ENCODE measurements at regions not wholly inside any gene's neighbourhood (a gene's known extent, or its start where the extent isn't known, plus 50 kb on each side); places are given as distances from the start of the nearest gene placed in this dataset.

DNA sequence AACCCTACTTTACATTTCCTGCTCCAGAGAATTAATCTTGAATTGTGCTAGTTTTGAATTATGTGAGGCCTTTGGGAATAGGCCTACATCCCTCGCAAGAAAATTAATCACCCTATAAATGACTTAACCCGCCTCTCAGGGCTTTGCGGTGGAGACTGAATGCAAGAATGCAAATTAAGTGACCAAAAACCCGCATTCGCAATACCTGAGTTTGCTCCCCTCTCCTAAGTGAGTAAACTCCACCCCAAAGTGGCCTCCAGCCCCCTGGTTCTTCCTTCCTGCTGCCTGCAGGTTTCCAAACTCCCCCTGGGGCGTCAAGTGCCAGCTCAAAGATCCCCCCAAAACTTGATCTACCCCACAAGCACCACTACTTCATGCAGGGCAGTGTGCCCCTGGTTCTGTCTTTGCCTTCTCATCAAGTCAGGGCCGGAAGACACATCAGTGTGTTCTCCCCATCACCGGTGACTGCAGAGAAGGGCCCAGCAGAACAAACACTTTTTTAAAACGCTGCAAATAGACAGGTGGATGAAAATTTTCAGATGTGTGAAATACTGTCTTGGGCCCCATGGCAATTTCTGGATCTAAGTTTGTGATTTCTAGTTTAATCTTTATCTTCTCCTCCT lies 644.7 kb downstream of the VRK1 start:
- no peak for DNase-seq (ENCODE audit: low spot score)
- TF ChIP-seq, protein P1, sequence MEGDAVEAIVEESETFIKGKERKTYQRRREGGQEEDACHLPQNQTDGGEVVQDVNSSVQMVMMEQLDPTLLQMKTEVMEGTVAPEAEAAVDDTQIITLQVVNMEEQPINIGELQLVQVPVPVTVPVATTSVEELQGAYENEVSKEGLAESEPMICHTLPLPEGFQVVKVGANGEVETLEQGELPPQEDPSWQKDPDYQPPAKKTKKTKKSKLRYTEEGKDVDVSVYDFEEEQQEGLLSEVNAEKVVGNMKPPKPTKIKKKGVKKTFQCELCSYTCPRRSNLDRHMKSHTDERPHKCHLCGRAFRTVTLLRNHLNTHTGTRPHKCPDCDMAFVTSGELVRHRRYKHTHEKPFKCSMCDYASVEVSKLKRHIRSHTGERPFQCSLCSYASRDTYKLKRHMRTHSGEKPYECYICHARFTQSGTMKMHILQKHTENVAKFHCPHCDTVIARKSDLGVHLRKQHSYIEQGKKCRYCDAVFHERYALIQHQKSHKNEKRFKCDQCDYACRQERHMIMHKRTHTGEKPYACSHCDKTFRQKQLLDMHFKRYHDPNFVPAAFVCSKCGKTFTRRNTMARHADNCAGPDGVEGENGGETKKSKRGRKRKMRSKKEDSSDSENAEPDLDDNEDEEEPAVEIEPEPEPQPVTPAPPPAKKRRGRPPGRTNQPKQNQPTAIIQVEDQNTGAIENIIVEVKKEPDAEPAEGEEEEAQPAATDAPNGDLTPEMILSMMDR (IDR thresholded peaks at IDR 0.05) = no peak
- ATAC-seq (ENCODE audit: low FRiP score) = no peak

DNA sequence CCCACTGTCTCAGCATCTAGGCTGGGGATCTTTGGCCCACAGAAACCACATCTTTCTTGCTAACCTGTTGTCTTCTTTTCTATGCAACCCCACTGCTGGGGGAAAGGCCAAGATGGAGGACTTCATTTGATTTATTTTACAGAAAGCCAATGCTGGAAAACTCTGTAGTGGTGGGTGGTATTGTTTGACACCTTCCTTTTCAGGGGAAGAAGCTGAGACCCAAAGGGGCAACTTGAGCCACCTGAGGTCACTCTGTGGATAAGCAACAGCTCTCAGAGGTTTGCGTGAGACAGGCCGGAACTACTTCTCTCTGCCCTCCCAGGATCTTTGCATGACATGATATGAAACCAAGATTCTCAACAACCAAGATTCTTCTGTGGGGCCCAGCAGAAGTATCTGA lies 645.2 kb downstream of the VRK1 start:
- DNase-seq (ENCODE audit: low spot score) (no peak), ATAC-seq (ENCODE audit: low FRiP score) (no peak)
- TF ChIP-seq, protein P1 (IDR thresholded peaks at IDR 0.05) = no peak

DNA sequence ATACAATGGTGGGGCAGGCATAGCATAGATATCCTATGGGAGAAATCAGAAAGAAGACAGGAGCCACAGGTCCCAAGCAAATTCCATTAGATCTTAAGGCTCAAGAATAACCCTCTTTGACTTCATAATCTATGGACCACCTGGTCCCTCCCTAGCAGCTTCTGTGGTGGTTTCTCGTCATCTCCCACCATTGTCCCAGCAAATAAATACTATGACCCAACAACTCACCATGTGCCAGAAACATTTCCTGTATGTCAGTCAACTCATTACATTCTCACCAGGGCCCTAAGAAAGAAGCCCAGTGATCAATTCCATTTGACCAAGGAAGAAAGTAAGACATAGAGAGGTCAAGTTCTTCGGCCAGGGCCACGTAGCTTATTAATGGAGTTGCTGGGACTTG lies 646.2 kb downstream of the VRK1 start:
- TF ChIP-seq, protein P1 (IDR thresholded peaks at IDR 0.05) = no peak
- no peak for ATAC-seq (ENCODE audit: low FRiP score)
- no peak for DNase-seq (ENCODE audit: low spot score)

DNA sequence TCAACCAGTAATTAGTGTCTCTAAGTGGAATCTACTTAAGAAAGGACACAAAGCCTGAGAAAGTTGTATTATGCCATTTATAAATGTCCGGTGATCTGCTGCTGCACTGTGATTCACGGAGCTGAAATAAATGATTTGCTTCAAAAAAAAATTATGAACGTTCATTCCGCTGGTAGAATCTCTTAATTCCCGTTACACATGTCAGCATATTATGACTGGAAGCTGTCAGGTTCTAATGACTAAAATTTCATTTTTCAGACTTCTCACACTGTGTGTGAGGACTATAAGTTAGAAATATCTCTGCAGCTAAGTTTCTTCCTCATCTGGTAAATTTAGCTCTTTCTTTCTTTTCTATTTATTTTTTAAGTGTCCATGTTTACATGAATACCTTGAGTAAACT lies 647.1 kb downstream of the VRK1 start:
- TF ChIP-seq, protein P1 (IDR thresholded peaks at IDR 0.05) = no peak
- ATAC-seq (ENCODE audit: low FRiP score) (no peak), DNase-seq (ENCODE audit: low spot score) (no peak)

DNA sequence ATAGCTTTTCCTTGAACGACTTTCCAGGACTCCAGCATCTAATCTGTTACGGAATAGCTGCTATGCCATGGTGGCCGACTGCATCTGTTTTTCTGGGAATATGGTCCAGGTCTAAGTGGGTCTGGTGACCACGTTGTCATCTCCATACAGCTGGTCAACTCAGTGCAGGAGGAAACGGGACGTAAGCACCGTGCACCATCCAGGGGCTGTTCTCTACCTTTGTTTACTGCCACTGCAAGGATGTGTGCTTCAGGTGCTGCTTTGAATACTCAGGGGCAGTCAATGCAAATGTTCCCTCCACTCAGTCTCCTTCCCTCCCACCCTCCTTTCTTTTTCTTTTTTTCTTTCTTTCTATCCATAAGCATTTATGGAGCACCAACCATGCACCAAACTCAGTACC lies 648.2 kb downstream of the VRK1 start:
- DNase-seq (ENCODE audit: low spot score) (no peak), ATAC-seq (ENCODE audit: low FRiP score) (no peak)
- TF ChIP-seq, protein P1 (IDR thresholded peaks at IDR 0.05) = no peak

DNA sequence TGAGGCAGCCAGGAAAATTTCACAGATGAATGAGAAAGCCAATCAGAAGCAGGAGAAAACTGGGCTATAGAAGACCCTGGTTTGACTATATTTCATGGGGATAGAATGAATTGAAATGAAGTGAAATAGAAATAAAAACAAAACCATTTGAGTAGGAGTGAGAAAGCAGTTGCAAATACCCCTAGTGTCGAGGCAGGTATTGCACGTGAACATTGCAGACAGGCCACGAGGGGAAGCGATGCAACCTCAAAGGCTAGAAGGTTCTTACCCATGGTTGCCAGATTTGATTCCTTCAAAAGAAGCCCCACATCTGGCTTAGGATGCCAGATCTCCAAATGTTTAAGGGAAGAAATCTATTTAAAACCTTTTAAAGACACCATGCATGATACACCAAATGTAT lies 648.9 kb downstream of the VRK1 start:
- DNase-seq (ENCODE audit: low spot score) = no peak
- no peak for ATAC-seq (ENCODE audit: low FRiP score)
- TF ChIP-seq, protein P1 (IDR thresholded peaks at IDR 0.05) = no peak

DNA sequence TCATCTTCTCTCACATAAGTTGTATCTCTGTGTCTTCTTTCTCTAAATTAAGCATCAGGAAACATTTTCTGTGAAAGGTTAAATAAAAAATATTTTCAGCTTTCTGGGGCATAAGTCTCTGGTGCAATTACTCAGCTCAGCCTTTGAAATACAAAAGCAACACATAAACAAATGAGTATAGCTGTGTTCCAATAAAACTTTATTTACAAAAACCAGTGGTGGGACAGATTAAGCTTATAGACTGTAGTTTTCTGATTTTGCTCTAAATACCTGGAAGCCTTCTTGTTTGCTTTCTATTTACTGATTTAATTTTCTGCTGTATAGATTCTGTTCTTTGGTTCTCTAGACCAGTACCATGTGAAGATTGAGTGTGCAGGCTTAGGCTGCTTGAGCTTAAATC lies 655.1 kb downstream of the VRK1 start:
- TF ChIP-seq, protein P1 (IDR thresholded peaks at IDR 0.05) = no peak
- DNase-seq (ENCODE audit: low spot score) (no peak), ATAC-seq (ENCODE audit: low FRiP score) (no peak)

Data from omental fat pad (tissue), 3 donors.